Lower leg skin (tissue), 4 donors: ENCODE measurements at regions not wholly inside any gene's neighbourhood (a gene's known extent, or its start where the extent isn't known, plus 50 kb on each side); places are given as distances from the start of the nearest gene placed in this dataset.

Experiments
- DNase-seq, 2 donors: peaks; one replicate each; pipeline ENCODE4 v3.0.0-alpha.2; 2019; ENCODE audit warnings: low spot score in 2 of 2
- H3K4me3 ChIP-seq: fragments of 200-600 bp; sonication (generic); 2 replicates; pipeline ENCODE4 v1.5.1; 2017; ENCODE audit warnings: mild to moderate bottlenecking, low read depth; ENCODE audit not compliant: poor library complexity, severe bottlenecking
- CTCF ChIP-seq, 3 donors: fragments of 450-650 bp; IDR thresholded peaks; one replicate each; pipeline ENCODE4 v1.5.1; 2016; ENCODE audit warnings: antibody characterized with exemption in 3 of 3, mild to moderate bottlenecking in 3 of 3, moderate library complexity in 2 of 3
- POLR2A ChIP-seq, 2 donors: fragments of 450-650 bp; IDR thresholded peaks; one replicate each; pipeline ENCODE4 v1.6.1; 2016 to 2017; ENCODE audit warnings: antibody characterized with exemption in 2 of 2, mild to moderate bottlenecking in 1 of 2, moderate library complexity in 1 of 2
- WGBS, 2 donors: methylation state at CpG; one replicate each; pipeline ENCODE4 v1.1.5; 2018; 5-methylcytosine and 5-hydroxymethylcytosine counted together
- intact Hi-C: fragments of 100-400 bp; cut with DNase I; formaldehyde crosslinking; loops from one replicate; pipeline ENCODE4 v1.15.0; 2023; ENCODE audit warnings: low total_unique reads

DNA sequence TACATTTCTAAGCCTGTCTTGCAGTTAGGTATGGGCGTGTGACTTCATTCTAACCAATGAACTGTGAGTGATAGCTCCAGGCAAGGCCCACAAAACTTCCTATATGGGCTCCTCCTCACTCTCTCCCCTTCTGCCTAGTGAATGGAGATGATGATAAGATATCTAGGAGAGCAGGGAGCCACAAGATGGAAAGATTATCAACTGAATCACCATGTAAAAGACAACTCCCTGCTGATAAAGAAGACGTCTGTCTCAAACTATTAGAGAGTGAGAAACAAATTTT, 237.1 kb downstream of the GPD2 start:
- WGBS, 2 donors = 53 to 56% methylated on average over 2 of the region's 2 CpGs
- intact Hi-C loops = no loop called here
- DNase-seq = no peak
- no peak overlapping the region for H3K4me3 ChIP-seq
- no peak for TF ChIP-seq CTCF (IDR thresholded peaks at IDR 0.05)
- no peak for TF ChIP-seq POLR2A (IDR thresholded peaks at IDR 0.05)

DNA sequence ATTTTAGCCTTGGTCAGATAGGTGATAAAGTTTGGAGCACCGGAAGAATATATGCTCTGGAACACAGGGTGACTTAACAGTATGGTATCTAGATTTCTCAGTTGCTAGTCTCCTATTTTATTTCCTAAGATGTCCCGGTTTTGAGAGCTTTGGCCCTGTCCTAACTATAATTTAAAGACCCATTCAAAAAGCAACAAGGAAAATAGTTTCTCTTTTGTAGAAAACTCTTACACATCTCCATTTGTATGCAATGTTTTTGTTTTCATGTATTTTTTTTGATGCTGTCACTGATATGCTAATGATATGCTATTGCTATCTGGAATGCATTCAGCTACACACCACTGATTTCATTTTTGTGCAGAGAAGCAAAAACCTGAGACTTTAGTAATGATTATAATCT, 237.8 kb downstream of the GPD2 start:
- TF ChIP-seq POLR2A (IDR thresholded peaks at IDR 0.05) = no peak
- TF ChIP-seq CTCF (IDR thresholded peaks at IDR 0.05) = no peak
- H3K4me3 ChIP-seq = no peak overlapping the region
- intact Hi-C loops = no loop called here
- 79 to 88% methylated on average over 2 of the region's 2 CpGs for WGBS, 2 donors
- DNase-seq = no peak

- WGBS, 2 donors = 50 to 57% methylated on average over 3 of the region's 3 CpGs
- intact Hi-C loops = no loop called here
- H3K4me3 ChIP-seq = no peak overlapping the region
- TF ChIP-seq CTCF (IDR thresholded peaks at IDR 0.05) (no peak), POLR2A (IDR thresholded peaks at IDR 0.05) (no peak)
- no peak for DNase-seq
These were observed 239.7 kb downstream of the GPD2 start for GRCh38 chr2:156675896-156676295.

DNA sequence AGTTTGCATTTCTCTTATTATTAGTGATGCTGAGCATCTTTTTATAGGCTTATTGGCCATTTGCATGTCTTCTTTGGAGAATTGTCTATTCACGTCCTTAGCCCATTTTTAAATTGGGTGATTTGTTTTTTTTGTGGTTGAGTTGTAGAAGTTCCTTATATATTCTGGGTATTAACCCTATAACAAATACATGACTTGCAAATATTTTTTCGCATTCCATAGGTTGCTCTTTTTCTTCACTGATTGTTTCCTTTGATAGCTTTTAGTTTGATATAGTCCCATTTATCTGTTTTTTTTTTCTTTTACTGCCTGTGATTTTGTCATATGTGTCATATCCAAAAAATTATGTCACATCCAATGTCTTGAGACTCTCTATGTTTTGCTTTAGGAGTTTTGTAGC, 243.6 kb downstream of the GPD2 start:
- DNase-seq = no peak
- H3K4me3 ChIP-seq = no peak overlapping the region
- TF ChIP-seq CTCF (IDR thresholded peaks at IDR 0.05) (no peak), POLR2A (IDR thresholded peaks at IDR 0.05) (no peak)
- intact Hi-C loops = no loop called here
- 91 to 94% methylated on average over 2 of the region's 2 CpGs for WGBS, 2 donors

- 87 to 93% methylated on average over 2 of the region's 2 CpGs for WGBS, 2 donors
- intact Hi-C loops = no loop called here
- TF ChIP-seq CTCF (IDR thresholded peaks at IDR 0.05) (no peak), POLR2A (IDR thresholded peaks at IDR 0.05) (no peak)
- no peak for DNase-seq
- H3K4me3 ChIP-seq = no peak overlapping the region
These were observed 244.1 kb downstream of the GPD2 start for GRCh38 chr2:156680266-156680665.

GRCh38 chr2:156687126-156687525, 250.9 kb downstream of the GPD2 start:
- H3K4me3 ChIP-seq = no peak overlapping the region
- TF ChIP-seq POLR2A (IDR thresholded peaks at IDR 0.05) (no peak), CTCF (IDR thresholded peaks at IDR 0.05) (no peak)
- intact Hi-C loops = loop anchor here (5.0 kb wide), 1 partner anchor 140 kb away; no protein-coding TSS in a partner anchor
- no peak for DNase-seq
